ENCODE measurements at regions not wholly inside any gene's neighbourhood (a gene's known extent, or its start where the extent isn't known, plus 50 kb on each side); places are given as distances from the start of the nearest gene placed in this dataset.
"Not testable (repeated sequence)": the region's sequence is repeated elsewhere in the genome, so short reads cannot be mapped to it uniquely, and the experiment has no call there.

GRCh38 chr7:37590824-37591223 is 92.7 kb upstream of the GPR141 start:
- in situ Hi-C loops (cut with MboI; ENCODE audit: low pct_unique_long_range_greater_than_20kb, low sequenced_read_pairs, unreplicated experiment): no loop called here
- no peak for DNase-seq (ENCODE audit: low spot score)
- no peak for TF ChIP-seq CTCF (IDR thresholded peaks at IDR 0.05; ENCODE audit: extremely low read depth, insufficient read depth, missing control alignments)

- no peak for DNase-seq (ENCODE audit: low spot score)
- TF ChIP-seq CTCF (IDR thresholded peaks at IDR 0.05; ENCODE audit: extremely low read depth, insufficient read depth, missing control alignments): no peak
- in situ Hi-C loops (cut with MboI; ENCODE audit: low pct_unique_long_range_greater_than_20kb, low sequenced_read_pairs, unreplicated experiment): no loop called here
These were observed 91.2 kb upstream of the GPR141 start for GRCh38 chr7:37592366-37592765.

- in situ Hi-C loops (cut with MboI; ENCODE audit: low pct_unique_long_range_greater_than_20kb, low sequenced_read_pairs, unreplicated experiment): no loop called here
- no peak for TF ChIP-seq CTCF (IDR thresholded peaks at IDR 0.05; ENCODE audit: extremely low read depth, insufficient read depth, missing control alignments)
- no peak for DNase-seq (ENCODE audit: low spot score)
These were observed 89.0 kb upstream of the GPR141 start for GRCh38 chr7:37594602-37595001.

- in situ Hi-C loops (cut with MboI; ENCODE audit: low pct_unique_long_range_greater_than_20kb, low sequenced_read_pairs, unreplicated experiment): no loop called here
- TF ChIP-seq CTCF (IDR thresholded peaks at IDR 0.05; ENCODE audit: extremely low read depth, insufficient read depth, missing control alignments): no peak
These were observed 84.7 kb upstream of the GPR141 start for GRCh38 chr7:37598824-37599223.

GRCh38 chr7:37601321-37601720 is 82.2 kb upstream of the GPR141 start:
- DNase-seq (ENCODE audit: low spot score): no peak
- in situ Hi-C loops (cut with MboI; ENCODE audit: low pct_unique_long_range_greater_than_20kb, low sequenced_read_pairs, unreplicated experiment): no loop called here
- TF ChIP-seq CTCF (IDR thresholded peaks at IDR 0.05; ENCODE audit: extremely low read depth, insufficient read depth, missing control alignments): no peak

More at GRCh38 chr7:37598824-37599223, 84.7 kb upstream of the GPR141 start:
- no peak for DNase-seq (ENCODE audit: low spot score)

GRCh38 chr7:37604078-37604477 is 79.5 kb upstream of the GPR141 start:
- DNase-seq (ENCODE audit: low spot score): no peak
- TF ChIP-seq CTCF (IDR thresholded peaks at IDR 0.05; ENCODE audit: extremely low read depth, insufficient read depth, missing control alignments): no peak
- in situ Hi-C loops (cut with MboI; ENCODE audit: low pct_unique_long_range_greater_than_20kb, low sequenced_read_pairs, unreplicated experiment): no loop called here

- DNase-seq (ENCODE audit: low spot score); in situ Hi-C loops (cut with MboI; ENCODE audit: low pct_unique_long_range_greater_than_20kb, low sequenced_read_pairs, unreplicated experiment): not testable (repeated sequence)
These were observed 66.2 kb upstream of the GPR141 start for GRCh38 chr7:37617406-37617805.

Data from GM13977 (cell line).